HPDE6-E6E7 (cell line): ENCODE measurements at regions not wholly inside any gene's neighbourhood (a gene's known extent, or its start where the extent isn't known, plus 50 kb on each side); places are given as distances from the start of the nearest gene placed in this dataset.
A peak's percentile ranks its signal among the peaks of the same experiment; 100 is the strongest.
"Not testable (repeated sequence)": the region's sequence is repeated elsewhere in the genome, so short reads cannot be mapped to it uniquely, and the experiment has no call there.

ENCODE experiments used
- DNase-seq: peaks from one replicate; pipeline ENCODE4 v3.0.0; 2011; ENCODE audit warnings: missing footprints; ENCODE audit errors: extremely low spot score

DNA sequence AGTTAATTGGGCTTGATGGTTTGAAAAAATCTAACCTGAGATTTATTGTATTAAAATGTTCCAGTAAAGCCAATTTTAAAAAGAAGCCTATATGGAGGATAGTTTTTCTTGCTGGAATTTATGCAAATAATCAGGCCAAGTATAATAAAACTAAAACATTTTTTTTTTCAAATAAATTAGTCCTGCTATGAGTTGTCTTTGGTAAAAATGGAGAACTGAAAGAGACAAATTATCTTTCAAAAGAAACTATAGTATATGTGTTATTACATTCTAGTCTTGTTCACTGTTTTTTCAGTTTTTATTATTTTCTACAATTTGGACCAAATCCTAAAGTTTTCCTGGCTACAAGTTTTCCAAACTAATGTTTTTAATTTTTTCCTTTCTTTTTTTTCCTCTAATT is 468.9 kb downstream of the UQCRFS1 start:
- DNase-seq = no peak

DNA sequence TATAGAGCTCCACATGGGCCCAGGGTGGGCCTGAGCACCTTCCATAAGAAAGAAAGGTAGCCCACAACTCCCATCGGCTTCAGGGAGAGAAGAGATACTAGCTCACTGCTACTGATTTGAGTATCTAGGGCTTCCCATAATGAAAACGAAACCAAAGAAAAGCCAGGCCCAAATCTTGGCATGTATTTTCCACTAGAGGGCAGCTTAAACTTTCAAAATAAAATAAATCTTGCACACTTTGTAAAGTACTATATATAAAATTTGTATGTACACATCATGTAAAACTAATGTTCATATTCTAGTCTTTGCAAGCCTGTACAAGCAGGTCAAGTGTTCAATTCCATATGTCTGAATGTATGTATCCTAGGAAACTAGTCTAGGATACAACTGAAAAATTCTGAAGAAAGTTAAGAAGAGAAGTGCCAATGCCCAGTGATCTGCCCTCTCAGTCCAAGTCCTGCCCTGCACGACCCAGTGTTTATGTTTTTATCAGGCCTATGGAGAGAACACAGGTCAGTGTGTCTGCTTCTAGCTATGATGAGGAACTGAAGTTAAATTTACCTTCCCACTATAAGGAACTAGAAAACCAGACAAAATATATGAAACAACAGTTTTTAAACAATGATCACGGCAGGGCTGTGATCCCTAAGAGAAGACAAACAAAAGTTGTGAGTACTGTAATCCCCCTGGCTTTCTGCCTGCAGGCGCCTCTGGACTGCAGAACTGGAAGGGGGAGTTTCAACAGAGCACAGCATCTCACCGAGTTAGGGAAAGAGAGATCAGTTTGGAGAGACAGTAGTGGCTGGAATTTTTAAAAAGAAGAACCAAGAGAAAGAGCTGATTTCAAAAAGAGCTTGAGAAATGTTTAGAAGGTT is 475.7 kb downstream of the UQCRFS1 start:
- no peak for DNase-seq

DNA sequence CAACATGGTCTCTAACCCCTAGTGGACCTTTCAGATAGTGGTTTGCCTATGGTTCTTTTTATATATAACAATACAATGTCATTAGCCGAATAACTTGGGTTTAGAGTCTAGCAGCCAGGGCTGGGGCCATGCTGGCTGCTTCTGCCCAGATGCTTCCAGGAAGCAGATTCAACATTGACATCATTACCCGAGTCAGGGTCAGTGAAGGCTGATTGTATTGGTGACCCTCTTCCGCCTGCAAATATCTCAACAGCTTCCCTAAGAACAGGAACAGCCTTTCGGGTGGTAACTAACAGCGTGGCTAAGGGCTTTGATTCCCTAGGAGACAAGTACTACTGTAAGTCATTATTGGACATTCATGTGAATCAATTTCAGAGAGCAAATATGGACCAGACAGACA is 476.4 kb downstream of the UQCRFS1 start:
- DNase-seq = no peak

DNA sequence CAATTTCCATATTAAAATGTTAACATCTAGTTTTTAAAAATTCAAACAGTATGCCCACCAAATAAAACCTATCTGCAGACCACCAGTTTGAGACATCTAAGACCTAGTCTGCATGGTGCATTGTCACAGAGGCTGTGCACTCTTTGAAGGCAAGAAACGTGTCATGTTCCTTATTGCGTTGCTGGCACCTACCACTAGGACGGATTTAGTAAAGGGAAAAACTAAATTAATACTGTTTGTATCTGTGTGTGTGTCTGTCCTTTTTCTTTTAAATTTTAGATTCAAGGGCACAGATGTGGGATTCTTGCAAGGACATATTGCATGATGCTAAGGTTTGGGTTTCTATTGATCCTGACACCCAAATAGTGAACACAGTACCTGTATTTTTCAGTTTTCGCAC is 481.4 kb downstream of the UQCRFS1 start:
- DNase-seq = no peak

DNA sequence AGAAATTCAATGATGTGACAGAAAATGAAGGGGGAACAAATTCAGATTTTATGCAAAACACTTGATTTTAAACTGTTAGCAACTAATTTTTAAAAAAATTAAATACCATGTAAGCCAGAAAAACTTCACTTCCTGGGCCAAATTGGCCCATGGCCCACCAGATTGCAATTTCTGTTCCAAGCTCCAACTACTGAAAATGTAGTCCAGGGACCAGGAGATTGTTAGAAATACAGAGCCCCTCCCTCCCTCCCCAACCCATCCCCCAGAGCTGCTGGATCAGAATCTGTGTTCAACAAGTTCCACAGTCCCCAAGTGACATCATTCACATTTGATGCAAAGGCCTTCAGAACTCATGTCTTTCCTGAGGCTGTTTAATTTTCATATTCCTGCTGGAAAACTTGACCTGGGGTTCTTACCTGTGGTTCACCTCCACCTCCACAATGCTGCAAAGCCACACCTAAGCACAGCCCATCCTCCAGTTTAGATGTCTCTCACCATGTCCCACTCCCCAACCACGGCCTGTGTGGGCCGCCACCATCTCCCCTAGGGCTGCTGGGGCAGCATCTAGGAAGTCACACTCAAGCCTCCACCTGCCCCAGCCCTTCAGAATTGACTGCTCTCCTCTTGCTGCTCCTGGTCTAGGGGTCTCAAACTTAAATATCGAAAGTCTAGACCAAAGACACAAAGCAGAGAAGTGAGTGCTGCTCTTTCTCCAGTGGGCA is 482.0 kb downstream of the UQCRFS1 start:
- DNase-seq = no peak

DNA sequence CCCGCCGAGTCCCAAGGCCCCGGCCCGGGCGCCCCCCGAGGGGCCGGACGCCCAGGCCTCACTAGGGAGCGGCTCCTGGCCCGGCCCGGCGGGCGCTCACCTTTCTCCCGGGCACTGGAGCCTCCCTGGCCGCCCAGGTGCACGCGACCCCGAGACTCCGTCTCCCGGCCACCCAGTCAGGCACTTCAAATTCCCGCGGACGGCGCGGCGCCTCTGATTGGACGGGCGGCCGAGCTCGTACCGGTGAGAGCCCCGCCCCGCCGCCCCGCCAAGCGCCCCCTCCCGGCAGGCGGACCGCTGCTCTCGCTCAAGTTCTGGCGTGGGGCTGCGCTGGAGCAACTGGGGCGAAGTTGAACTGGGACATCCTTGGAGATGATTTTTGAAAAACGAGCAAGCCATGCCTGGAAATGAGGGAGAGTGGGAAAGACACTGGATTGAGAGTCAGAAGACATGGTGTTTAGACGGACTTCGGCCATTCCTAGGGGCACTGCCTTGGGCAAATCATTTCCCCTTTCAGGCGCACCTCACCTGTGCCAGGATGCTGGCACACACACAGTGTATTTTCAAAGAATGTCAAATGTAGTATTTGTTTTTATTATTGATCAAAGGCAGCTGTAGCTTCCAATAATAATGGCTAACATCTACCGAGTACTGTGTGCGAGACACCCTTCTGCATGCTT is 485.3 kb downstream of the UQCRFS1 start:
- no peak for DNase-seq

DNA sequence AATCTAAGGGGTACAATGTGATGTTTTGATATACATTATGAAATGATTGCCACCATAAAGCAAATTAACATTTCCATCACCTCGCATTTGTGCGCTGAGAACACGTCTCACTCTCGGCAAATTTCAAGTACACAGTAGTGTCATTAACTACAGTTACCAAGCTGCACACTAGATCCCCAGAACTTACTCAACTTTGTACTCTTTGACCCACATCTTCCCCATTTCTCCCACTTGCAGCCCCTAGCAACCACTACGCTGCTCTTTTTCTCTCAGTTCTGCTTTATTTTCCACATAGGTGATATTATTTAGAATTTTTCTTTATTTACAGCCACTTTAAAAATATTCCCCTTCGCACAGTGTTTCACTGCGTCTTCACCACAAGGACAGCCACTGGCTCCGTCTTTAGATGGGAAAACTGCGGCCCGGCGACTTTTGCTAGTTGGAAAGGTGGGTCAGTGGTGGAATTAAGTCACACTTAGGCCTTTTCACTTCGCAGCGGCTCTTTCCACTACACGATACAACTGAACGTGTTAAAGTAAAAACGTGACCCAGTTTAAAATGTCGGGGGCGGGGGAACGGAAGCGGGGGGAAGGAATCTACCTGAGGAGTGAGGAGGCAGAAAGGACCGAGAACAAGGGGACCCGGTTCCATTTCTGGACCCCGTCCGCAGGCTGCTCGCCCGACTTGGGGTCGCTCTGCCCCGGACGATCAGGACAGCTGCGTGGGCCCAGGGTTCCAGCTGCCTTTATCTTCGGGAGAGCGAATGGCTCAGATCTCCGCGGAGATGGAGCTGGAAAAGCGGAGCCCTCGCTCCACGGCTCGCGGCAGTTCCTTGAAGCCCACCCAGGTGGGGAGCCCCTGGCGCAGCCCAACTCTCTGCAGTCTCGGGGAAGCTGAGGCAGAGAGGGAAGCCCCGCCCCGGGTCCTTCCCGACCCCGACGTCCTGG is 486.1 kb downstream of the UQCRFS1 start:
- DNase-seq = no peak

DNA sequence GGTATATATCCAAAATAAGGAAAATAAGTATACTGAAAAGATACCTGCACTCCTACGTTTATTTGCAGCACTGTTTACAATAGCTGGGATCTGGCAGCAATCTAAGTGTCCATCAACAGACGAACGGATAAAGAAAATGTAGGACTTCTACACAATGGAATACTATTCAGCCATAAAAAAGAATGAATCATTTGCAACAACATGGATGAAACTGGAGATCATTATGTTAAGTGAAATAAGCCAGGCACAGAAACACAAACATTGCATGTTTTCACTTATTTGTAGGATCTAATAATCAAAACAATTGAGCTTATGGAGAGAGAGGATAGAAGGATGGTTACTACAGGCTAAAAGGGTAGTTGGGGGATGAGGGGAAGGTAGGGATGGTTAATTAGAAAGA is 494.0 kb downstream of the UQCRFS1 start:
- no peak for DNase-seq

DNA sequence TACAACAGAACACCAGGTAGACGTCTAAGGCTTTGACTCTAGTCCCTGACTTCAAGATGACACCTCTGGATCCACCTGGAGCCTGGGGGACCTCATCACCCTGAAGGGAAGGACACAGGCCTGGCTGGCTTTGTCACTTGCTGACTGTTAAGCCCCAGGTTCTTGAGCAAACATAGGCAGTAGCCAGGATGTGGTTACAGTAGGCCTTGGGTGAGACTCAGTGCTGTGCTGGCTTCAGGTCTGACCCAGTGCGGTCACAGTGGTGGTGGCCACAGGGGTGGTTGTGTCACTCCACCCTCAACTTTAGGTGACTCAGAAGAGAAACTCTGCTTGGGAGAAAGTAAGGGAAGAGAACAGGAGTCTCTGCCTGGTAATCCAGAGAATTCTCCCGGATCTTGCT is 497.8 kb downstream of the UQCRFS1 start:
- DNase-seq = no peak

DNA sequence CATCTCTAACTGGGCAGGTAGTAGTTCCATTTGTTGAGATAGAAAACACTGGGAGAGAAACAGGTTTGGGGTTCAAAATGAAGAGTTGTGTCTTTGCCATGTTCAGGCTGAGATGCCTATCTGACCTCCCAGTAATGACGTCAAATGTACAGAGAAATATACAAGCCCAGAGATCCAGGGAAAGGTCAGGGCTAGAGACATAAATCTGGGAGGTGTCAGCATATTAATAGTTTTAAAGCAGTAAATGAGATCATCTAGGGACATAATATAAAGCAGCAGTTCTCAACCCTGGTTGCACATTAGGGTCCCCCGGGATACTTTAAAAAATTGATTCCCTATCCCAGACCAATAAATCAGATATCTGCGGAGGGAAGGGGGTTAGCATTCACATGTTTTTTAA is 501.5 kb downstream of the UQCRFS1 start:
- DNase-seq = no peak

DNA sequence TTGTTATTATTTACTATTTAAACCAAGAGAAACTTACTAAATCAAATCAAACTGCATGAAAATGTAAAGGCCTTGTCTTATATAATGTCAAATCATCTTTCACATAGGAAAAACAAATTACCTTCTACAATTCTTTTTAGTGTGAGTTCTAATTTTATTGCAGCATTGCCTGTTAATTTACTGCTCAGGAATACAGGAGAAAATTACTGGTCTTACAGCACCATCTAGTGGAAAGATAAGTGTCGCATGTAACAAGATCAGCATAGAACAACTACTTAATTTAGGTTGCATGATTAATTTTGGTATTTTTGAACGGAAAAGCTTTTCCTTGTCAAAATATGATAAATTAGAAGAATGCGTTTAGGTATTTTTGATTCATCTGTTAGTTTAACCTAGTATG is 502.7 kb downstream of the UQCRFS1 start:
- DNase-seq = peak; percentile 10

DNA sequence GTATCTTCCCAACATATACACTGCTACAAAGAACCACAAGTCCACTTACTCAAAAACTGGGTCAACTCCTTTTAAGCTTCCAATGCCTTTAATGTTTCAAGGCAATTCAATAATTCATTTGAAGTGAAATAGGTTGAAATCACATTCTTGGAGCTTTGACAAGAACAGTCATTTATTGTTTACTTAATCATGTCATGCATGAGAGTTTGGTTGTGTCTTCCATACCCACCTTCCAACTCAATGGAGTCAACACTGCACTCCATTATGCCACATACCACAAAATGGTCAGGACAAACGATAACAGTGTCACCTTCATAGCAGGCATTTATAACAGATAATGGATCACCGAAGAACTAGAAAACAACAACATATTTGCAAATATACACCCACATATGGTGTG is 506.3 kb downstream of the UQCRFS1 start:
- no peak for DNase-seq

DNA sequence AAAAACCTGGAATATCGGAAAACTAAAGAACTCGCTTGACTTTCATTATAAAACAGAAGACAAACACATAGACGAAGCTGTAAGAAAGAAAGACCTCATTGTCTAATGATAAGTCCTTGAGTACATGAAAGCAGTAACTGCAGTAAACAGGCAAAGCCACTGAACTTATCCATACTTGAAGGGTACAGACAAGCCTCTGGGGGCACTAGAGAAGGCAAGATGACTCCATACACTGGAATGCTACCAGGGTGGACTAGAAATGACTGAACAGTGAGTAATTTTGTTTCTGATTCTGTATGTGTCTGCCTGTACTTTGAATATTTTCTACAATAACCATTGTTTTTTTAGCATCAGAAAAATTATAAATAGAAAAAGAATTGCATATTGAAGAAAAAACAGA is 507.9 kb downstream of the UQCRFS1 start:
- no peak for DNase-seq

DNA sequence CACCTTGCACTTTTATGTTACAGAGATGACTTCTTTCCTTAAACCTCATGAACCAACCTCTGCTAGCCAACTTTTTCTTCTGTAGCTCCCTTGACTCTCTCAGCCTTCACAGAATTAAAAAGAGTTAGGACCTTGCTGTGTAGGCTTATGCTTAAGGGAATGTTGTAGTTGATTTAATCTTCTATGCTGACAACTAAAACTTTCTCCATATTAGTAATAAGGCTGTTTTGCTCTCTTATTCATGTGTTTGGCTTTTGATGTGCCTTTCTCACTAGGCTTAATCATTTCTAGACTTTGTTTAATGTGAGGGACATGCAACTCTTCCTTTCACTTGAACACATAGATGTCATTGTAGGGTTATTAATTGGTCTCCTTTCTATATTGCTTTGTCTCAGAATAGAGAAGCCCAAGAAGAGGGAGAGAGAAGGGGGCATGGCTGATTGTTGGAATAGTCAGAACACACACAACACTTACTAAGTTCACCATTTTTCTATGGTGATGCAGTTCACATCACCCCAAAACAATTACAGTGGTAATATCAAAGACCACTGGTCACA is 509.5 kb downstream of the UQCRFS1 start:
- no peak for DNase-seq

DNA sequence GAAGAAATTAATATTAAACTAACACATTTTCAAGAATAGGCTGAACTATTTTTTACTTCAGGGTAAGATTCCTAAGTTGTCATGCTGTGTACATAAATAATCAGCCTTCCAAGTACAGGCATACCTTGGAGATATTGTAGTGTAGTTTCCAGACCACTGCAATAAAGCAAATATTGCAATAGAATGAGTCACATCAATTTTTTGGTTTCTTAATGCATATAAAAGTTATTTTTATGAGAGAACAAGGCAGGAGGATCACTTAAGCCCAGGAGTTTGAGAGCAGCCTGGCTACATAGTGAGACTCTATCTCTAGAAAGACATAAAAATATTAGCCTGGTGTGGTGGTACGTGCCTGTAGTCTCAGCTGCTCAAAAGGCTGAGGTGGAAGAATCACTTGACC is 511.5 kb downstream of the UQCRFS1 start:
- DNase-seq = no peak

DNA sequence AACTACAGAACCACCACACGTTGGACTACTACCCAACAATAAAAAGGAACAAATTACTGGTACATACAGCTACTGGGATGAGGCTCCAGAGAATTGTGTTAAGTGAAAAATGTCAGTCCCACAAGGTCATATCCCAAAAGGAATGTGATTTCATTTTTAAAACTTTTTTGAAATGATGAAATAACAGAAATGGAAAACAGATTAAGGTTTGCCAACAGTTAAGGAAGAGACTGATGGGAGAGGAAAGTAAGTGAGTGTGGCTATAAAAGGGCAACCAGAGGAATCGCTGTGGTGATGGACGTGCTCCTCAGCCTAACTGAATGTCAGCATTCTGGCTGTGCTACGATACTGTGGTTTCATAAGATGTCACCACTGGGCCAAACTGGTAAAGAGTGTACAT is 512.8 kb downstream of the UQCRFS1 start:
- DNase-seq = no peak

DNA sequence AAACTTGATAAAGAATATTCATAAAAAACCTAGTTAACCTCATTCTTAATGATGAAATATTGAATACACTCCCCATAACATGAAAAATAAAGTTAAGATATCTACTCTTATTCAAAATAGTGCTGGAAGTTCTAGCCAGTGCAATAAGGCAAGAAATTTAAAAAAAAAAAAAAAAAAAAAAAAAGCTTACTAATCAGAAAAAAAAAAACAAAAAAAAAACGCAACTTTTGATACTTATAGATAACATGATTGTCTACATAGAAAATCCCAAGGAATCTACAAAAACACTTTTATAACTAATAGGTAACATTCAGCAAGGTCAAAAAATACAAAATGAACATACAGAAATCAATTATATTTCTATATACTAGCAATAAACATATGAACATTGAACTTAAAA is 515.6 kb downstream of the UQCRFS1 start:
- no peak for DNase-seq

DNA sequence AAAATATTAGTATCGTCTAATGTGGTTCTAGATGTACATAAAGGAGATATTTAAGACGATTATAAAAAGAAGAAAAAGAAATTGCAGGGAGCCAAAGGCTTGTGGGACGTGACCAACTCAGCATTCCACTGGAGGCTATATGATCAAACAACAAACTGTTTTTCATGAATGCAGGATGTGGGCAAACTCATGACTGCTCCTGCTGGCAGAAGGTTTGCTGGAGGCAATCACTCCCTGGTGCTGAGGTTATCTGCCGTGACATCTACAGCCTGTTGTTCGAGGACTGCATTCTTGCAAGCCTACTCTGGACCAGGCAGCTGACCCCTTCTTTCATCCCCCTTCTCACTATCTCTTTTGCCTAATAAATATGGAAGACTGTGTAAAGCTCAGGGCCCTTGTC is 518.1 kb downstream of the UQCRFS1 start:
- no peak for DNase-seq

DNA sequence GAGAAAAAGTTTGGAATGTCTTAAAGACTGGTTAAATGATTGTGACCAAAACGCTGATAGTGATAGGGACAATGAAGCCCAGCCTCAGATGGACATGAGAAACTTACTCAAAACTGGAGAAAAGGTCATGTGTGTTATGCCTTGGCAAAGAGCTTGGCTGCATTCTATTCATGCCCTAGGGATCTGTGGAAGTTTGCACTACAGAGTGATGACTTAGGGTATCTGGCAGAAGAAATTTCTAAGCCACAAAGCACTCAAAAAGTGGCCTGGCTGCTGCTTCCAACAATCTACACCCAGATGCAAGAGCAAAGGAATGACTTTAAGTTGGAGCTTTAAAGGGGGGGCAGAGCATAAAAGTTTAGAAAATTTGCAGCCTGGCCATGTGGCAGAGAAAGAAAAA is 521.3 kb downstream of the UQCRFS1 start:
- no peak for DNase-seq

DNA sequence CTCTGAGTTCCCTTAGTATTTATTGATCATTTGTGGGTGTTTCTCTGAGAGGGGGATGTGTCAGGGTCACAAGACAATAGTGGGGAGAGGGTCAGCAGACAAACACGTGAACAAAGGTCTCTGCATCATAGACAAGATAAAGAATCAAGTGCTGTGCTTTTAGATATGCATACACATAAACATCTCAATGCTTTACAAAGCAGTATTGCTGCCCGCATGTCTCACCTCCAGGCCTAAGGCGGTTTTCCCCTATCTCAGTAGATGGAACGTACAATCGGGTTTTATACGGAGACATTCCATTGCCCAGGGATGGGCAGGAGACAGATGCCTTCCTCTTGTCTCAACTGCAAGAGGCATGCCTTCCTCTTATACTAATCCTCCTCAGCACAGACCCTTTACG is 523.5 kb downstream of the UQCRFS1 start:
- DNase-seq = not testable (repeated sequence)

DNA sequence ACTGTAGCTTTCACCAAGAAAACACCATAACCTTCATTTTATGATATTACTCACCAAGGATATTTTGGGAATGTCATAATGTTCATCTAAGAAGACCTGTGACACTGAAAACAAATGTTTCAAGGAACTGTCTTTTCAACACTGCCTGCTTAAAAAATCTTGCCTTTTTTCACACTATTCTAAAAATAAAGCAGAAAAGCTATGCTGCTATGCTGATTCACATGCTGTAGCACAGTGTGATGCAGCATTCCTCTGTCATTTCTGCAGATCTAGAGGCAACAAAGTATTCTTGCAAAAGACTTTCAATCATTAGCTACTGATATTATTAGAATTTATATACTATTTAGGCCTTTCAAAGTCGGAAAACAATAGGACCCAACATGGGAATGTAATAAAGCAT is 525.7 kb downstream of the UQCRFS1 start:
- no peak for DNase-seq
